GM12873 (cell line): ENCODE measurements at regions not wholly inside any gene's neighbourhood (a gene's known extent, or its start where the extent isn't known, plus 50 kb on each side); places are given as distances from the start of the nearest gene placed in this dataset.
A peak's percentile ranks its signal among the peaks of the same experiment; 100 is the strongest.

ENCODE experiments used
- TF ChIP-seq, protein P1 (sequence below): IDR thresholded peaks from 2 replicates; pipeline ENCODE4 v1.5.1; 2012; ENCODE audit warnings: low read depth, mild to moderate bottlenecking, moderate library complexity, low read length, control low read depth; ENCODE audit not compliant: insufficient read depth; ENCODE audit errors: missing control alignments

DNA sequence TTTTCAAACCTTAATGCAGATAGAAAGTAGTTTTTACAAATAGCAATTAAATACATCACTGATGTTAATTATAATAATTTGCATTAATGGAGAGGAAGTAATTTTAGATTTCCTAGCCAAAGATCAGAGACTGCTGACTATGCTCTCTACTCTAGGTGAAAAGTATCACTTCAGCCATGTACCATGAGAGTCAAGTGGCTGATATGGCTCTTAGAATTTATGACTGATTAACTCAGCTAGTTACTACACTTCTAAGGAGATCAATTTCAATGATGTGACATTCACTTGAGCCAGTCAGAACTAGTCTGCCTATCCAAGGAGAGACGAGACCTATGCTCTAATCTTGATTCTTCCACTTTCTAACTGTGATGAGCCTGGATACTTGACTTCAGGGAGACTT lies 405.7 kb upstream of the RORA start:
- TF ChIP-seq, protein P1, sequence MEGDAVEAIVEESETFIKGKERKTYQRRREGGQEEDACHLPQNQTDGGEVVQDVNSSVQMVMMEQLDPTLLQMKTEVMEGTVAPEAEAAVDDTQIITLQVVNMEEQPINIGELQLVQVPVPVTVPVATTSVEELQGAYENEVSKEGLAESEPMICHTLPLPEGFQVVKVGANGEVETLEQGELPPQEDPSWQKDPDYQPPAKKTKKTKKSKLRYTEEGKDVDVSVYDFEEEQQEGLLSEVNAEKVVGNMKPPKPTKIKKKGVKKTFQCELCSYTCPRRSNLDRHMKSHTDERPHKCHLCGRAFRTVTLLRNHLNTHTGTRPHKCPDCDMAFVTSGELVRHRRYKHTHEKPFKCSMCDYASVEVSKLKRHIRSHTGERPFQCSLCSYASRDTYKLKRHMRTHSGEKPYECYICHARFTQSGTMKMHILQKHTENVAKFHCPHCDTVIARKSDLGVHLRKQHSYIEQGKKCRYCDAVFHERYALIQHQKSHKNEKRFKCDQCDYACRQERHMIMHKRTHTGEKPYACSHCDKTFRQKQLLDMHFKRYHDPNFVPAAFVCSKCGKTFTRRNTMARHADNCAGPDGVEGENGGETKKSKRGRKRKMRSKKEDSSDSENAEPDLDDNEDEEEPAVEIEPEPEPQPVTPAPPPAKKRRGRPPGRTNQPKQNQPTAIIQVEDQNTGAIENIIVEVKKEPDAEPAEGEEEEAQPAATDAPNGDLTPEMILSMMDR, result no peak

DNA sequence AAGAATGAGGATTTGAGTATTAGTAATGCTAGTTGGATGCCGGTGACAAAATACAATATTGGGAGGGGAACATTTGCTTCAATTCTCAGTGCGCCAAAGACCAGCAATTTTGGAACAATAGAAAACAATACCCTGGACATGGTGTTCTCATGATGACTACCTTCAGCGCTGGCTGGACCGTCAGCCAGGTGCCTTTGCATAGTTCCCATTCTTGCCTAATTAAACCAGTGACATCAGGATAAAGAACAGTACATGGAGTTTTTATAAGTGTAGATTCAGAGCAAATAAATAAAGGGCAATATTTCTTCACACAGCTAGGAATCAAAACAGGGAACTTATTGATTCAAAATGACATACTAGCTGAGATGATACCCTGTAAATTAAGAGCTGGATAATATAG lies 404.8 kb upstream of the RORA start:
- TF ChIP-seq, protein P1, result no peak

DNA sequence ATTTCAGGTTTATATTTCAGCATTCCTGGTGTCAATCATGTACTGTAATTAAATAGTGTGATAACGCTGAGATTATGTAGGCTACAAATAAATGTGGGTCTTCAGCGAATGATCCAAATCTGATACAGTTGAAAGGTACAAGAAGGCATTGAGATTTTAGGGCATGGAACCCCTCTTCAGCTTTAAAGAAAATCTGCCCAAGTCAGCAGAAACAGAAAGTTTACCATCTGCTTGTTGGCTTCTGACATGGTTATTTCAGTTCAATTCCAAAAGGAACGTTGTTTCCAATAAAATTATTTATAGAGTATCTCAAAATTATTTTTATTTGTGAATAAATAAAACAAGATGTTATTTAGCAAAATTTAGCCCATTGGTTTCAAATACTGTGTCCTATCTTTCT lies 400.2 kb upstream of the RORA start:
- TF ChIP-seq, protein P1, result no peak

DNA sequence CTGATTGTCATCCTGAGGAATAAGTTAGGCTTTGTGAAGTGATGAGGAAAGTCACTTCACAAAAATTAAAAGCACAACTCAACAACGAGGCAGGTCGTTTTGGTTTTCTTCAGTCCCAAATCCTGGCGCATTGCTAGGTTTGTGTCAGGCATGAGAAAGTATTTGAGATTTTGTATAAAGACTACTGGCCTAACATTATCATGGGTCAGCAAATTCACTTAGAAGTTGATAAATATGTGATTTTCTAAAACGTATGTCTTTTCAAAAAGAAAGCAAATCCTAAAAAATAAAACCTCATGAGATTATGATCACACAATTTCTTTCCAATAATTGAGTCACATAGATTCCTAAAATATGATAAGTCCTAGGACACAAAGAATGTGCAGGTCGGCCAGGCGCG lies 395.8 kb upstream of the RORA start:
- TF ChIP-seq, protein P1, result no peak

DNA sequence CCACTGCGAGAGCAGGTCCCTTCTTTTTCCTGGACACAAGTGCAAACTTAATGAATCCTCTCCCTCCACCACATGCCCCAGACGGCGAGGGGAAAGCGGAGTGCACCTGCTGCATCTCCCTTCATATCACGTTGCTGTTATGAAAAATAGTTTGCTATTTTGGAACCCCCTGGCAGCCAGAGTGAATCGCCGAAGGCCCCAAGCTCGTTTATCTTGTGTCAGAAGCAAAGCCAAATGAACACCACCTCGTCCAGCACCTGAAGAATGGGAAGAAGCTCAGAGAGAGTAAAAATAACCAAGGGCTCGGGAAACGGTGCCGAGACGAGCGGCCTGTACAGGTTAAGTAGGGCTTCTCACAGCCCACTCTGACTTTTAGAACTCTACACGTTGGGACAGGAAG lies 394.6 kb upstream of the RORA start:
- TF ChIP-seq, protein P1, result no peak

DNA sequence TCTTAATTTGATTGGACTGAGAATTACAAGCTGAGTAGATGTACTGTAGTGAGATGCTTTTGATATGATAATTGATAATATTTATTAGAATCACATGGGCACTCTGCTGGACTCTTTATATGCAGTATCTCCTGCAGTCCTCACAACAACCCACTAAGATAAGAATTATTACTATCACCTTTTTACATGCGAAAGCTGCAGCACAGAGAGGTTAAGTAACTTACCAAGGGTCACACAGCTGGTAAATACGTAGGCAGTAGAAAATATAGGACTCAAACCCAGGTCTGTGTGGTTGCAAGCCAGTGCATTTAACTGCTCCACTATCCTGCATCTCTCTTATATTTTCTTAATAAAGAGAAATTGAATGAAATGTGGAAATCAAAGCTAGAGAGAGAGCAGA lies 392.8 kb upstream of the RORA start:
- TF ChIP-seq, protein P1, result no peak

DNA sequence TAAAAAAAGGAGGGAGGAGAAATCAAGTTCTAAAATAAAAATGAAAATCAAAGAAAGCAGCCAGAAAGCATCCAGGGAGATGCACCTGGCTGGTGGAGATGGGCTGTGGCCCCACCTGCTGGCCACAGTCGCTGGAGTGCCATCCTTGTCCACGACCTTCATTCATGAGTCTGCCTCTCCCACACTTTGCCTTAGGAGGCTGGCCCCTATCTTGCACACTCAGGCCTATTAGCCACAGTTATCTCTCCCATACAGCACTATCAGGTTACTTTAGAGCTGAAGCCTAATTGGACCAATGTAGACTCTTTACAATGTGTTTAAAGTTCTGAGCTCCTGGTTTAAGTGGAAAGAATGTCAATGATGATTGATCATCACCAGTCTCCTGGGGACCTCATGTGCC lies 392.0 kb upstream of the RORA start:
- TF ChIP-seq, protein P1, result peak; percentile 58

DNA sequence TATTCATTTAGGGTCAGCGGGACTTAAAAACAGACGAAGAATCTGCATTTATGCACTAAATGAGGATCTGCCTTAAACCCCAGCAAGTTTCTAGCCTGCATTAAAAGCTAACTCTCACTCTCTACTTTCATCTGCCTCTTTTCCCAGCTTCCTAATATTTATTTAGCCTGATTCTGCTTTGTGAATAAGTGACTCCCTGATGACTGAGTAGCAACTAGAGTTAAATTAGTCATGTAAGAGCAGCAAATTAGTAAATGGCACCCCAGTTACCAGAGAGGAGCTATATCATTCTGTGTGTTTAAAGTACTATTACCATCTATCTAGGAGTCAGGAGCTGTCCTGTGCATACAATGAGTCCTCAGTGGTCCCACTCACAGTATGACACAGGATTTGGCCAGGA lies 391.0 kb upstream of the RORA start:
- TF ChIP-seq, protein P1, result no peak
